ENCODE measurements at regions not wholly inside any gene's neighbourhood (a gene's known extent, or its start where the extent isn't known, plus 50 kb on each side); places are given as distances from the start of the nearest gene placed in this dataset.

DNA sequence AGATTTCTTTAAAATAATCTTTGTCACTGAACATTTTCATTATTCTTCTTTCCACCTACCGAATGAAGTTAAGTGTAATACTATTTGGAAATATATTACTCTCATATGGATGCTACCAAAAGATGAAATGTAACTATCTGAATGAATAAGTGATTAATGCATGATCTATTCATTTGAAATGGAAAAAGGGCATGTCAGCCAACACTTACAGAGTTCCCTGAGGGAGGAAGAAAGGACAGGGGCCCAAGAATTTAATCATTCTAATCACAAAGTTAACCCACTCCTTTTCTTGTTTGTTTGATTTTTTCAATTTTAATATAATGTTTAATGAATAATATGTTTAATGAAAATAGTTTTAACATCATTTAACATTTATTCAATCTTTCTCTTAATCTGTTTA lies 129.4 kb downstream of the ZC3H11B start:
- no peak overlapping the region for H3K4me3 Mint-ChIP-seq (ENCODE audit: unreplicated experiment)
- no peaks in the 10 kb centered on the region for H3K4me1 Mint-ChIP-seq (ENCODE audit: low read depth)
- TF ChIP-seq, protein P1, sequence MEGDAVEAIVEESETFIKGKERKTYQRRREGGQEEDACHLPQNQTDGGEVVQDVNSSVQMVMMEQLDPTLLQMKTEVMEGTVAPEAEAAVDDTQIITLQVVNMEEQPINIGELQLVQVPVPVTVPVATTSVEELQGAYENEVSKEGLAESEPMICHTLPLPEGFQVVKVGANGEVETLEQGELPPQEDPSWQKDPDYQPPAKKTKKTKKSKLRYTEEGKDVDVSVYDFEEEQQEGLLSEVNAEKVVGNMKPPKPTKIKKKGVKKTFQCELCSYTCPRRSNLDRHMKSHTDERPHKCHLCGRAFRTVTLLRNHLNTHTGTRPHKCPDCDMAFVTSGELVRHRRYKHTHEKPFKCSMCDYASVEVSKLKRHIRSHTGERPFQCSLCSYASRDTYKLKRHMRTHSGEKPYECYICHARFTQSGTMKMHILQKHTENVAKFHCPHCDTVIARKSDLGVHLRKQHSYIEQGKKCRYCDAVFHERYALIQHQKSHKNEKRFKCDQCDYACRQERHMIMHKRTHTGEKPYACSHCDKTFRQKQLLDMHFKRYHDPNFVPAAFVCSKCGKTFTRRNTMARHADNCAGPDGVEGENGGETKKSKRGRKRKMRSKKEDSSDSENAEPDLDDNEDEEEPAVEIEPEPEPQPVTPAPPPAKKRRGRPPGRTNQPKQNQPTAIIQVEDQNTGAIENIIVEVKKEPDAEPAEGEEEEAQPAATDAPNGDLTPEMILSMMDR (IDR thresholded peaks at IDR 0.05), result no peak
- DNase-seq (ENCODE audit: low spot score), result no peak
- H3K27ac Mint-ChIP-seq (ENCODE audit: unreplicated experiment), result no peak overlapping the region
- no peaks in the 10 kb centered on the region for H3K27me3 Mint-ChIP-seq (ENCODE audit: low read depth)
- no peaks in the 10 kb centered on the region for H3K9me3 Mint-ChIP-seq (ENCODE audit: low read depth)
- no peaks in the 10 kb centered on the region for H3K36me3 Mint-ChIP-seq (ENCODE audit: low read depth)

DNA sequence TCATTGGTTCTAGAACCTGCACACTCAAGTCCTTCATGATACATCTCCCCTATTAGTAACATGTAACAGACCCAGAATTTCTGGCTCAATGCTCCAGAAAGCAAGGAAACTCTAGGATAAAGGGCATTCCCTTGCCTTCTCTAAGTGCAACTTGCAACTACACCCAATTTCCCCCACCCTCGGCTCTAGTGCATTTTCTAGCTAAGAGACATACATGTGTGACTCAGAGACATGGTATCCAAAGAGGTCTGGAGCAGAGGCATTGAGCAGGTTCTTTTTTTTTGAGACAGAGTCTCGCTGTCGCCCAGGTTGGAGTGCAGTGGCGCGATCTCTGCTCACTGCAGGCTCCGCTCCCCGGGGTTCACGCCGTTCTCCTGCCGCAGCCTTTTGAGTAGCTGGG lies 132.9 kb downstream of the ZC3H11B start:
- H3K4me1 Mint-ChIP-seq (ENCODE audit: low read depth), result no peaks in the 10 kb centered on the region
- H3K36me3 Mint-ChIP-seq (ENCODE audit: low read depth), result no peaks in the 10 kb centered on the region
- peaks cover 3% of the 10 kb centered on the region for H3K27me3 Mint-ChIP-seq (ENCODE audit: low read depth)
- H3K9me3 Mint-ChIP-seq (ENCODE audit: low read depth), result no peaks in the 10 kb centered on the region
- no peak overlapping the region for H3K27ac Mint-ChIP-seq (ENCODE audit: unreplicated experiment)
- H3K4me3 Mint-ChIP-seq (ENCODE audit: unreplicated experiment), result no peak overlapping the region
- no peak for DNase-seq (ENCODE audit: low spot score)
- TF ChIP-seq, protein P1 (IDR thresholded peaks at IDR 0.05), result no peak

DNA sequence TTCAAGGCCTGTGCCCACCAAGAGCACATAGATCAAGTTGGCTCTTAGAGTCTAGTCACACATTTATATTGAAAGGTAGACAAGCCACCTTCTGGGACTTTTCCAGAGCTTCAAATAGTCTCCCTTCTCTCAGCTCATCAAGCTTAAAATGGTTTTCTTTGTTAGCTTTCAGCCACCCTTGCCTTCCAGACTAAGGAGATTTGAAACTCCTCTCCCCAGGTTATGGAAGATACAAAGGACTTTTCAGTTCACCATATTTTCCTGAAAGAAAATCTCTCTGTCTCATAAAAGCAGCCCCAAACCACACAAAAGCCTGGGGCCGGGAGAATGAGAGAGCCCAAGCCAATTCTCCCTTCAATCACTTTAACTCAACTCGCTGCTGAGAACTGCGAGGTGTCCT lies 134.1 kb downstream of the ZC3H11B start:
- H3K27me3 Mint-ChIP-seq (ENCODE audit: low read depth), result peaks cover 3% of the 10 kb centered on the region
- no peak for DNase-seq (ENCODE audit: low spot score)
- H3K27ac Mint-ChIP-seq (ENCODE audit: unreplicated experiment), result no peak overlapping the region
- no peaks in the 10 kb centered on the region for H3K9me3 Mint-ChIP-seq (ENCODE audit: low read depth)
- no peaks in the 10 kb centered on the region for H3K36me3 Mint-ChIP-seq (ENCODE audit: low read depth)
- TF ChIP-seq, protein P1 (IDR thresholded peaks at IDR 0.05), result no peak
- no peak overlapping the region for H3K4me3 Mint-ChIP-seq (ENCODE audit: unreplicated experiment)
- H3K4me1 Mint-ChIP-seq (ENCODE audit: low read depth), result no peaks in the 10 kb centered on the region

DNA sequence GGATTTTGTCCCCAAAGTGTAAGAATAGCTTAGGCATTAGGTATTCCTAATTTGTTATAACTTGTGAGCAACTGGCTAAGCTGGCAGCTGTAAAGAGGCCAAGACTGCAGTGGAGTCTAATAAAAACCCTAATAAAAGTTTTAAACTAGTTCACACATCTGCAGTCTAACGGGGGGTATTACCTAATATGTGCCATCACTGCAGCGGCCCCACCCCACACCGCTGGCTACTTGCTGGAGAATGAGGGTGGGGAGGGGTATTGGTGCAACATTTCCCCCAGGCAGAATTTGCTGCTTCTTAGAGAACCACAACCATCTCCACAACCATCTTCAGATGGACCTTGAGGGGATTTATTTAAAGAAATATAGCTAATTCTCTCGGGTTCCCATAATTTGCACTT lies 135.0 kb downstream of the ZC3H11B start:
- Mint-ChIP-seq H3K4me1 (ENCODE audit: low read depth) (no peaks in the 10 kb centered on the region), H3K9me3 (ENCODE audit: low read depth) (no peaks in the 10 kb centered on the region), H3K36me3 (ENCODE audit: low read depth) (no peaks in the 10 kb centered on the region), H3K27me3 (ENCODE audit: low read depth) (peaks cover 3% of the 10 kb centered on the region), H3K4me3 (ENCODE audit: unreplicated experiment) (no peak overlapping the region), H3K27ac (ENCODE audit: unreplicated experiment) (no peak overlapping the region)
- DNase-seq (ENCODE audit: low spot score), result no peak
- TF ChIP-seq, protein P1 (IDR thresholded peaks at IDR 0.05), result no peak

DNA sequence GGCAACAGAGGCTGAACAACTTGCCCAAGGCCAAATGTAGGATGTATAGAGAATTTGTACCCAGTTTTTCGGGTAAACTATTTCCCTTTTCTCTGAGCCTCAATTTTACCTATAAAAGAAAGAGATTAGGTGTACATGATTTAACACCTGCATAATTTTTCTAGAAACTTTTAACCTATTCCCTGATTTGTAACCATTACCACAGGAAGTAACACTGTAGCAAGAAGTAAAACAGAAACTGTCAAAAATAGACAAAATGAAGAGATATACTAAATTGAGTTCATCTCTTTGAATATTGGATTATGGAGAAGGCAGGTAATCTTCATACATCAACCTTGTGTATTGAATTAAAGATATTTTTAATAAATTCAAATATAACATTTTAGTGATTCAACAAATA lies 136.2 kb downstream of the ZC3H11B start:
- DNase-seq (ENCODE audit: low spot score), result no peak
- no peaks in the 10 kb centered on the region for H3K4me1 Mint-ChIP-seq (ENCODE audit: low read depth)
- H3K4me3 Mint-ChIP-seq (ENCODE audit: unreplicated experiment), result no peak overlapping the region
- H3K9me3 Mint-ChIP-seq (ENCODE audit: low read depth), result no peaks in the 10 kb centered on the region
- TF ChIP-seq, protein P1 (IDR thresholded peaks at IDR 0.05), result no peak
- H3K27me3 Mint-ChIP-seq (ENCODE audit: low read depth), result peaks cover 3% of the 10 kb centered on the region
- H3K27ac Mint-ChIP-seq (ENCODE audit: unreplicated experiment), result no peak overlapping the region
- H3K36me3 Mint-ChIP-seq (ENCODE audit: low read depth), result no peaks in the 10 kb centered on the region
